ACHN (cell line): ENCODE measurements at regions not wholly inside any gene's neighbourhood (a gene's known extent, or its start where the extent isn't known, plus 50 kb on each side); places are given as distances from the start of the nearest gene placed in this dataset.

Experiments
- DNase-seq: peaks from one replicate; pipeline ENCODE4 v3.0.0-alpha.2; 2015
- in situ Hi-C: cut with HindIII; loops from 2 replicates; pipeline ENCODE4 v1.10.0; 2017; ENCODE audit warnings: low sequenced_read_pairs, low pct_ligation_motif_present, low pct_unique_long_range_greater_than_20kb

- in situ Hi-C loops: no loop called here
- no peak for DNase-seq
These were observed 173.7 kb upstream of the LYPLAL1 start for GRCh38 chr1:219000005-219000404.

DNA sequence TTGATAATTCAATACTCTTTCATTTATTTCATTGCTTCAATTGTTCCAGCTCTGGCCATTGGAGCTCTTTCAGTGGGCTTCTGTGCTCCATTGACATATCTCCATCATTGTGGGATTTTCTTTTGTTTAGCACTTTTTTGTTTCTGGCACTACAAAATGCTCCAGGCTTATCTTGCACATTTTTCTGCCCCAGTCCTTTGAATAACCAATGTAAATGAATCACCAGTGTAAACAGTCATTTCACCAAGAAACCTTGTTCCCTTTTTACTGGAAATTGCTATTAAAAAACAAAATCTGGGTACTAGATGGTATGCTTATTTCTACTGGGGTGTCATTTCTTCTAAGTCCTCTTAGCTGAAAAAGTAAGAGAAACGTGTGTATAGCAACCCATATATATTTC, 173.0 kb upstream of the LYPLAL1 start:
- no peak for DNase-seq
- in situ Hi-C loops: no loop called here

DNA sequence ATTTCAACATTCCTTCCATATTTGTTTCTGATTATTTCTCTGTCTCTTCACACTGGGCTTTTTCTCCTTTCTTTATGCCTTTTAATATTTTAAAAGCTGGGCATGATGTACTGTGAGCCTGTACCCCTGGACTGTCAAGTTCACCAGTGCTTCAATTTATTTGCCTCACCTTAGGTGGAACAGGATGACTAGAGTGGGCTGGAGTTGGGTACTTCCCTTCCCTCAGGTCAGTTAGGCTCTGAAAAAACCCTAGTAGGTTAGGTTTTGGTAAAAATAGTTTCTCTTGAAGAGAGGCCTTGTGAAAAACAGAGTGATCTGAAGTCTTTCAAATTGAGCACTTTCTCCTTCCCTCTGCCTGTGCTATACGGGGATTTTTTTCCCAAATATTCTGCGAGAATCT, 163.0 kb upstream of the LYPLAL1 start:
- in situ Hi-C loops: no loop called here
- DNase-seq: no peak

GRCh38 chr1:219020386-219020785, 153.3 kb upstream of the LYPLAL1 start:
- no peak for DNase-seq
- in situ Hi-C loops: no loop called here

- no peak for DNase-seq
- in situ Hi-C loops: no loop called here
These were observed 152.8 kb upstream of the LYPLAL1 start for GRCh38 chr1:219020846-219021245.

DNA sequence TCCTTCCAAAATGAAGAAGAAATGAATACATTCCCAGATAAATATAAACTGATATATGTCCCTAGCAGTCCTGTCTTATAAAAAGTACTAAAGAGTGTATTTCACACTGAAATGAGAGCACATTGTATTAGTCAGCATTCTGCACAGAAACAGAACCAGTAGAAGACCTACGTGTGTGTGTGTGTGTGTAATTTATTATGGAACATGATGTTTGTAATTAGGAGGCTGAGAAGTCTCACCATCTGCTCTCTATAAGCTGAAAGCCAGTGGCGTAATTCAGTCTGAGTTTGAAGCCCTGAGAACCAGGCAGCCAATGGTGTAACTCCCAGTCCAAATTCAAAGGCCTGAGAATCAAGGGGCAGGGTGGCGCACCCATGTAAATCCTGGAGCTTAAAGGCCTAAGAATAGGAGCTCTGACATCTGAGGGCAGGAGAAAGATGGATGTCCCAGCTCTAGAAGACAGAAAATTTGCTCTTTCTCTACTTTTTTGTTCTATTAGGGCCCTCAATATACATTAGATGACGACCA, 146.5 kb upstream of the LYPLAL1 start:
- no peak for DNase-seq
- in situ Hi-C loops: no loop called here

DNA sequence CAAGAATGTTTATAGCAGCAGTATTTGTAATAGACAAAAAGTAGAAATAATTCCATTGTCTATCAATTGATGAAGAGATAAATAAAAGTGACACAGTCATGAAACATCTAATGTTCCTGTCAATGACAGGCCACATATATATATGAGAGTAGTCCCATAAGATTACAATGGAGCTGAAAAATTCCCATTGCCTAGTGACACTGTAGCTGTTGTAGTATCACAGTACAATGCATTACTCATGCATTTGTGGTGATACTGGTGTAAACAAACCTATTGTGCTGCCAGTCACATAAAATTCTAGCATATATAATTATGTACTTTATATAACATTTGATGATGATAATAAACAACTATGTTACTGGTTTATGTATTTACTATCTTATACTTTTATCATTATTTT, 141.9 kb upstream of the LYPLAL1 start:
- no peak for DNase-seq
- in situ Hi-C loops: no loop called here

GRCh38 chr1:219038398-219038797, 135.3 kb upstream of the LYPLAL1 start:
- in situ Hi-C loops: no loop called here
- DNase-seq: no peak

DNA sequence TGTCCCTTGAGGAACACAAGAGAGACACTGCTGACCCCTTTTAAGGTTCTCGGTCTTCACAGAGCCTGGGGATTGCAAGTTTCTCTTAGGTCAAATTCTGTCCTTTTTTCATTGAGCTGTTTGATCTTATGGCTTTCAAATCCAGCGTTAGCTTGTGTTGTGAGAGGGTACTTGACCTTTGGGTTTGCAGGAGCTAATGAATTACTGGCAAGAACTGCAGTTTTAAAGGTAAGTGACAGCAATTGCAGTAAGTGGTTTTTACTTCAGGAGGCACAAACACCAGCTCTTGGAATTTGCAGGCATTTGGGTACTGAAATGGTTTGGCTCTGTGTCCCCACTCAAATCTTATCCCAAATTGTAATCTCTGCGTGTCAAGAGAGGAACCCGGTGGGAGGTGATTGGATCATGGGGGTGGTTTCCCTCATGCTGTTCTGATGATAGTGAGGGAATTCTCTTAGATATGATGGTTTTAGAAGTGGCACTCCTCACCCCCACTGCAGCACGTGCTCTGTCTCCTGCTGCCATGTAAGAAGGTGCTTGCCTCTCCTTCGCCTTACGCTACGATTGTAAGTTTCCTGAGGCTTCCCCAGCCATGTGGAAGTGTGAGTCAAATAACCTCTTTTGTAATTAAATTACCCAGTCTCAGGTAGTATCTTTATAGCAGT, 134.5 kb upstream of the LYPLAL1 start:
- in situ Hi-C loops: no loop called here
- no peak for DNase-seq

- no peak for DNase-seq
- in situ Hi-C loops: no loop called here
These were observed 134.0 kb upstream of the LYPLAL1 start for GRCh38 chr1:219039682-219040154.

DNA sequence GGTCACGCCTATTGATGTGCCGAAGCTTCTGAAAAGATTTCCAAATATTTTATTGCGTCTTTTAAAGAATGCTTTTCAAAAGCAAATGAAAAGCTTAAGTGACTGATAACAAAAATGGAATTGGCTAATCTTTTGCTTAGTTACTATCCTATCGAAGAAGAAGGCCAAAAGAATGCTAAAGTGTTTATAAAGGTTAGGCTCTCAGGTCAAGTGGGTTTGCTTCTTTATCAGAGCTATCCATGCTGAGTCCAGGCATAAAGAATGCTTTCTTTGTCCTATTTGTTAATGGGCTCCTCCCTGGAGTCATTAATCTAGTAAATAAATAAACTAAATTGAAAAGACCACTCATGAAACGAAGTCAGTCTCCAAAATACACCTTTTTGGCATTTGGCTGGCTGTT, 133.4 kb upstream of the LYPLAL1 start:
- no peak for DNase-seq
- in situ Hi-C loops: no loop called here

DNA sequence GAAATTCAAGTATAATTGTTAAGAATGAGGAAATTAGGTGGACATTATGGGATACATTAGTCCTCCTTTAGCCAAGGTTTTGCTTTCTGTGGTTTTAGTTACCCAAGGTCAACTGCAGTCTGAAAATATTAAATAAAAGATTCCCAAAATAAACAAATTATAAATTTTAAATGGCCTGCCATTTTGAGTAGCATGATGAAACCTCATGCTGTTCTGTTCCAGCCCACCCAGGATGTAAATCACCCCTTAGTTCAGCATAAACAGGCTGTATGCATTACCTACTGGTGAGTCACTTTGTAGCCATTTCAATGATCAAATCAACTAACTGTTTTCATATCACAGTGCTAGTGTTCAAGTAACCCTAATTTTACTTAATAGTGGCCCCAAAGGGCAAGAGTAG, 132.5 kb upstream of the LYPLAL1 start:
- in situ Hi-C loops: no loop called here
- DNase-seq: no peak

- no peak for DNase-seq
- in situ Hi-C loops: no loop called here
These were observed 131.9 kb upstream of the LYPLAL1 start for GRCh38 chr1:219041818-219042217.

GRCh38 chr1:219042769-219043168, 130.9 kb upstream of the LYPLAL1 start:
- no peak for DNase-seq
- in situ Hi-C loops: no loop called here

- in situ Hi-C loops: no loop called here
- no peak for DNase-seq
These were observed 128.4 kb upstream of the LYPLAL1 start for GRCh38 chr1:219045246-219045645.

DNA sequence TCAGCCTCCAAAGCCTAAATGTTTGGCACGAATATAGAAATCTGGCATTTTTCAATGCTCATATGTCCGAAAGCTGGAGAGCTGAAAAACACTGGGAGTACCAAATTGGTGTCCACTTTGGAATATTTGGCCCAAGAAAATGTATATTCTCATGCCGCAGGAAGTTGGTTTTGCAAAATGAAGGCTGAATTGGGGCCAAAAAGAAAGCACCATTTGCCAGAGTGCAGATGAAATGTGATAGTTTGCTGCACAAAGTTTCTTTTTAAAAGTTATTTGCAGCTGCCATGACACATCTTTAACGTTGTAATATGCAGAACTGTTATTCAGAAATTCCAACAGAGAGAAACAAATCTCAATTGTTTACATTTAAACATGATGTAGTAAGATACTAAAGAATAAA, 124.2 kb upstream of the LYPLAL1 start:
- DNase-seq: no peak
- in situ Hi-C loops: no loop called here

DNA sequence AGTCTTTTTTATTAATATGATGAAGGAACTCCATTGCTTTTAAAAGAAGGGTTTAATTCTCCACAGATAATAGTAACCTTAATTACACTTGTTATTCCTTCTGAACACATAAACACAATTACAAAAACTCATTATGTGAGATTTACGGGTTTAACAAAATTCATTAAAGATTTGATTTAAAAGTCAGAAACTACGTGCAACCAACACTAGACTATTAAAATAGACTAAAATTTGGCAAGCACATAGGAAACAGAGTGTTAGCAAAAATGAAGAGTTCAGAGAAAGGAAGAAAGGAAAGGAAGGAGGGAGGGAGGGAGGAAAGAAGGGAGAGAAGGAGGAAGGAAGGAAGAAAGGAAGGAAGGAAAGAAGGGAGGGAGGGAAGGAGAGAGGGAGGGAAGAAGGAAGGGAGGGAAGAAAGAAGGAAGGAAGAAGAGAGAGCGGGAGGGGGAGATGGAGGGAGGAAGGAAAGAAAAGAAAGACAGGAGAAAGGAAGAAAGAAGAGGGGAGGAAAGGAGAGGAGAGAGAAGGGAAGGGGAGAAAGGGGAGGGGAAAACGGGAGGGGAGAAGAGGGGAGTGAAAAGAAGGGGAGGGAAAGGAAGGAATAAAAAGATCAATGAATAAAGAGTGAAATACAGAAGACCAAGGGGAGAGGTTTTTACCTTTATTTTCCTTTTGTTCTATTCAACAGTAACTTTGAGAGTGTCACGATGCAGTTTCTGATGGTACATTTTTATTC, 123.4 kb upstream of the LYPLAL1 start:
- no peak for DNase-seq
- in situ Hi-C loops: no loop called here

- DNase-seq: no peak
These were observed 122.9 kb upstream of the LYPLAL1 start for GRCh38 chr1:219050822-219051125.

GRCh38 chr1:219051547-219051946, 122.1 kb upstream of the LYPLAL1 start:
- in situ Hi-C loops: no loop called here
- no peak for DNase-seq

More at GRCh38 chr1:219050822-219051125, 122.9 kb upstream of the LYPLAL1 start:
- in situ Hi-C loops: no loop called here
